Nephron (organoid): ENCODE measurements at regions not wholly inside any gene's neighbourhood (a gene's known extent, or its start where the extent isn't known, plus 50 kb on each side); places are given as distances from the start of the nearest gene placed in this dataset.

Experiments used
- H3K27ac Mint-ChIP-seq, 3 experiments: 2 replicates each; pipeline ENCODE4 v1.8.0; 2020; ENCODE audit warnings: mixed read lengths in 3 of 3, mild to moderate bottlenecking in 2 of 3, moderate library complexity in 1 of 3
- H3K27me3 Mint-ChIP-seq: 2 replicates; pipeline ENCODE4 v1.8.0; 2021; ENCODE audit warnings: low read depth, mild to moderate bottlenecking, moderate library complexity, mixed read lengths
- H3K36me3 Mint-ChIP-seq: 2 replicates; pipeline ENCODE4 v1.8.0; 2020; ENCODE audit warnings: low read depth, mixed read lengths
- H3K4me1 Mint-ChIP-seq: 2 replicates; pipeline ENCODE4 v1.8.0; 2020; ENCODE audit warnings: mixed read lengths
- H3K4me3 Mint-ChIP-seq, 3 experiments: 2 replicates each; pipeline ENCODE4 v1.8.0; 2020; ENCODE audit warnings: mild to moderate bottlenecking in 3 of 3, mixed read lengths in 3 of 3, moderate library complexity in 2 of 3
- H3K9me3 Mint-ChIP-seq: 2 replicates; pipeline ENCODE4 v1.8.0; 2020; ENCODE audit warnings: mixed read lengths
- CTCF ChIP-seq, 3 experiments: fragments of 200-600 bp; sonication (generic); IDR thresholded peaks; one replicate each; pipeline ENCODE4 v1.5.0; 2021; ENCODE audit warnings: antibody characterized with exemption in 3 of 3; ENCODE audit not compliant: unreplicated experiment in 3 of 3

GRCh38 chr2:54058449-54058848 is 57.0 kb upstream of the ACYP2 start:
- Mint-ChIP-seq H3K27ac (no peak overlapping the region), H3K4me1 (peaks cover 6% of the 10 kb centered on the region), H3K27me3 (peaks cover 3% of the 10 kb centered on the region), H3K36me3 (peaks cover 39% of the 10 kb centered on the region), H3K4me3 (no peak overlapping the region), H3K9me3 (peaks cover 18% of the 10 kb centered on the region)
- no peak for TF ChIP-seq CTCF (IDR thresholded peaks at IDR 0.05; ENCODE audit: unreplicated experiment in 3 of 3)

GRCh38 chr2:54054774-54055173 is 60.6 kb upstream of the ACYP2 start:
- H3K27me3 Mint-ChIP-seq: peaks cover 3% of the 10 kb centered on the region
- no peak overlapping the region for H3K27ac Mint-ChIP-seq
- H3K4me3 Mint-ChIP-seq: no peak overlapping the region
- H3K9me3 Mint-ChIP-seq: peaks cover 17% of the 10 kb centered on the region
- no peak for TF ChIP-seq CTCF (IDR thresholded peaks at IDR 0.05; ENCODE audit: unreplicated experiment in 3 of 3)
- H3K36me3 Mint-ChIP-seq: peaks cover 52% of the 10 kb centered on the region
- no peaks in the 10 kb centered on the region for H3K4me1 Mint-ChIP-seq

- peaks cover 3% of the 10 kb centered on the region for H3K27me3 Mint-ChIP-seq
- H3K27ac Mint-ChIP-seq: no peak overlapping the region
- H3K9me3 Mint-ChIP-seq: peaks cover 14% of the 10 kb centered on the region
- no peaks in the 10 kb centered on the region for H3K4me1 Mint-ChIP-seq
- H3K4me3 Mint-ChIP-seq: no peak overlapping the region
- no peak for TF ChIP-seq CTCF (IDR thresholded peaks at IDR 0.05; ENCODE audit: unreplicated experiment in 3 of 3)
- peaks cover 47% of the 10 kb centered on the region for H3K36me3 Mint-ChIP-seq
Observed at GRCh38 chr2:54054271-54054670, 61.1 kb upstream of the ACYP2 start.

DNA sequence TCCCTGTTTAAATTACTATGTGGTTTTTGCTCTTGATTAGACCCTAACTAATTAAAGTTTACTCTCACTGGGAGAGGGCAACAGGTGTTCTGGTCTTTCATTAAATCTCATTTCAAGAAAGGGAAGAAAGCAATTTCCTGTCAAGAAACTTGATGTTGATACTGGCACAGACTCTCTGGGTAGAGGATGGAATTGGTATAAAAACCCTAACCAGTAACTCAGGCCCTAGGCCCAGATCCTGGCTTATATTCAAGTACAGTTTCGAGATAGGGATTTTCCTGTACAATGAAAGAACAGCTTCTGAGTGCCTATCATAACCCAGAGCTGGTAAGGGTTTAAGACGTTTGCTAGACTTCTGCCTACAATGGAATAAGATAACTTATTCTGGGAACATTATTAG is 61.6 kb upstream of the ACYP2 start:
- peaks cover 2% of the 10 kb centered on the region for H3K27me3 Mint-ChIP-seq
- peaks cover 13% of the 10 kb centered on the region for H3K9me3 Mint-ChIP-seq
- no peak overlapping the region for H3K27ac Mint-ChIP-seq
- H3K4me1 Mint-ChIP-seq: no peaks in the 10 kb centered on the region
- H3K4me3 Mint-ChIP-seq: no peak overlapping the region
- peaks cover 46% of the 10 kb centered on the region for H3K36me3 Mint-ChIP-seq
- no peak for TF ChIP-seq CTCF (IDR thresholded peaks at IDR 0.05; ENCODE audit: unreplicated experiment in 3 of 3)

DNA sequence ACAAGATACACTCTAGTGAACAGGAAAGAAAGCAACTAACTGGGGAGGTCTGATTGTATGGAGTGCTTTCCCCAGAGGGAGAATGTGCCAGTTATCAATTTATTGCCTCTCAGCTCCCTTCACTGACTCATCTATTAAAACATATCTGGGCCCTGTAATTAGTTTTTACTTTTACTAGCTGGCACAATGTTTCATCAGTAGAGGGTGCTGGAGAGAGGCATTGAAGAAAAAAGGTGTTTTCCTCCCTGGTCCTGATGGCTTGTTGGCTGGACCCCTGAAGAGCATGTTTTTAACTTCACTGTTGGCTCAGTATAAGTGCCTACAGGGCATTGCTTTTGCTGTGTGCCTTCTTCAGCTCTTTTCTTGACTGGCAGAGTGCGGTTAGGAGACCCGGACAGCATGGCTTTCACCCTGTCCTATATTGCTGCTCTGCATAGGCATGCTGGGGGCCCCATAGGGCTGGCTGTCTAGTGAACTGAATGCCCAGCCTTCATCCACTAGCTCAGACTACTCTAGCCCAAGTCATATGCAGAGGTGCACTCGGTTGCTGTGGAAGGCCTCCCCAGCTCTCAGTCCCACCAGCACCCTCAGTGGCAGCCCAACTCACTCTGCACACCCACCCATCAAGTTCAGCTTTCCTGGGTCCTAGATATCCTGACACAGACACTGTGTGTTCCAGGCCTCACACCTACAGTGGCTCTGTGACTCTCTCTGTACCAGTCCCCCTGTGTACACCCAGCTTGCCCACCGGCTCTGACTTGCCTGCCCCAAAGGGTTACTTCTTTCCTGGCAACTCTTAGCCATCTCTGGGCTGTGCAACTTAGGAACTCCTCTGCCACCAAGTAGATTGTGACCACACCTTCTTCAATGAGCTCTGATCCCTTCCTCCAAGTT is 62.3 kb upstream of the ACYP2 start:
- Mint-ChIP-seq H3K4me3 (no peak overlapping the region), H3K9me3 (peaks cover 8% of the 10 kb centered on the region), H3K36me3 (peaks cover 39% of the 10 kb centered on the region), H3K27me3 (no peaks in the 10 kb centered on the region), H3K4me1 (no peaks in the 10 kb centered on the region), H3K27ac (no peak overlapping the region)
- TF ChIP-seq CTCF (IDR thresholded peaks at IDR 0.05; ENCODE audit: unreplicated experiment in 3 of 3): no peak

DNA sequence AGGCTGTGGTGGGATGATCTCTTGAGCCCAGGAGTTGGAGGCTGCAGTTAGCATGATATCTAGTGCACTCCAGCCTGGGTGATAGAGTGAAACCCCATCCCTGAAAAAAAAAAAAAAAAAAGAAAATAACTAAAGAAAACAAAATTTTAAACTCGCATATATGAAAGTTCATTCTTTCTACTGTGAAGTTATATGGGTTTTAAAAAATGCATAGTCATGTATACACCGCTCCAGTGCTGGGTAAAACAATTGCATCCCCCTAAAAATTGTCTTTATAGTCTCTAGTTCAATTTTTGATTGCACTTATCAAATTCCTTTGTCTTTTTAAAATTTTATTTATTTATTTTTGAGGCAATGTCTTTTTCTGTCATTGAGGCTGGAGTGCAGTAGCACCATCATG is 65.0 kb upstream of the ACYP2 start:
- Mint-ChIP-seq H3K27ac (no peak overlapping the region), H3K4me3 (no peak overlapping the region), H3K27me3 (no peaks in the 10 kb centered on the region), H3K4me1 (no peaks in the 10 kb centered on the region), H3K36me3 (peaks cover 27% of the 10 kb centered on the region), H3K9me3 (peaks cover 3% of the 10 kb centered on the region)
- no peak for TF ChIP-seq CTCF (IDR thresholded peaks at IDR 0.05; ENCODE audit: unreplicated experiment in 3 of 3)
